H1 (cell line): ENCODE measurements at regions not wholly inside any gene's neighbourhood (a gene's known extent, or its start where the extent isn't known, plus 50 kb on each side); places are given as distances from the start of the nearest gene placed in this dataset.

Experiments used
- POLR2AphosphoS5 ChIP-seq: IDR thresholded peaks from 2 replicates; pipeline ENCODE4 v1.6.1; 2011; ENCODE audit warnings: low read depth, low read length
- RAD21 ChIP-seq, 2 experiments: IDR thresholded peaks in 1 of 2; conservative IDR thresholded peaks in 1 of 2; 2 replicates each; pipeline ENCODE4 v1.6.1; 2011; ENCODE audit warnings: low read depth in 2 of 2, low read length in 2 of 2, improper control_type of control experiment in 1 of 2, inconsistent platforms in 1 of 2, mild to moderate bottlenecking in 1 of 2, moderate library complexity in 1 of 2
- TBP ChIP-seq: IDR thresholded peaks from 2 replicates; pipeline ENCODE4 v1.6.1; 2011; ENCODE audit warnings: low read depth, low read length, improper control_type of control experiment

GRCh38 chr7:110358028-110358427, 732.9 kb upstream of the LRRN3 start:
- TF ChIP-seq RAD21 (IDR thresholded peaks at IDR 0.05 in 1 of 2, conservative IDR thresholded peaks at IDR 0.05 in 1 of 2; ENCODE audit: low read depth in 2 of 2, low read length in 2 of 2) (no peak), TBP (no peak), POLR2AphosphoS5 (no peak)
